GM23248 (cell line): ENCODE measurements at regions not wholly inside any gene's neighbourhood (a gene's known extent, or its start where the extent isn't known, plus 50 kb on each side); places are given as distances from the start of the nearest gene placed in this dataset.

Experiments used
- DNase-seq: peaks from one replicate; pipeline ENCODE4 v3.0.0-alpha.2; 2015
- H2AFZ ChIP-seq: fragments of 200-600 bp; sonication (generic); 2 replicates; pipeline ENCODE4 v1.6.1; 2016; ENCODE audit warnings: antibody characterized with exemption
- H3F3A ChIP-seq: fragments of 200-600 bp; sonication (generic); 2 replicates; pipeline ENCODE4 v1.6.1; 2016; ENCODE audit warnings: mild to moderate bottlenecking, antibody characterized with exemption, mixed run types; ENCODE audit not compliant: insufficient read depth
- H3K27ac ChIP-seq: fragments of 200-600 bp; sonication (generic); 2 replicates; pipeline ENCODE4 v1.5.1; 2016; ENCODE audit warnings: mild to moderate bottlenecking
- H3K27me3 ChIP-seq: fragments of 200-600 bp; sonication (generic); replicated peaks from 2 replicates; pipeline ENCODE4 v1.6.1; 2016; ENCODE audit warnings: mild to moderate bottlenecking; ENCODE audit not compliant: insufficient read depth
- H3K36me3 ChIP-seq: fragments of 200-600 bp; sonication (generic); 2 replicates; pipeline ENCODE4 v1.6.1; 2016; ENCODE audit warnings: low read depth, mild to moderate bottlenecking
- H3K4me1 ChIP-seq: fragments of 200-600 bp; sonication (generic); 2 replicates; pipeline ENCODE4 v1.6.1; 2016; ENCODE audit warnings: mild to moderate bottlenecking; ENCODE audit not compliant: insufficient read depth
- H3K4me2 ChIP-seq: fragments of 200-600 bp; sonication (generic); one replicate; pipeline ENCODE4 v1.6.1; 2016; ENCODE audit warnings: mild to moderate bottlenecking; ENCODE audit not compliant: unreplicated experiment
- H3K4me3 ChIP-seq: fragments of 200-600 bp; sonication (generic); 2 replicates; pipeline ENCODE4 v1.5.1; 2016; ENCODE audit warnings: mild to moderate bottlenecking
- H3K79me2 ChIP-seq: fragments of 200-600 bp; sonication (generic); 2 replicates; pipeline ENCODE4 v1.6.1; 2016; ENCODE audit warnings: mild to moderate bottlenecking; ENCODE audit not compliant: insufficient read depth
- H3K9ac ChIP-seq: fragments of 200-600 bp; sonication (generic); 2 replicates; pipeline ENCODE4 v1.6.1; 2016; ENCODE audit warnings: mild to moderate bottlenecking
- H3K9me2 ChIP-seq: fragments of 200-600 bp; sonication (generic); 2 replicates; pipeline ENCODE4 v1.6.1; 2016; ENCODE audit warnings: mixed run types, mild to moderate bottlenecking, moderate library complexity; ENCODE audit not compliant: insufficient read depth
- H3K9me3 ChIP-seq: fragments of 200-600 bp; sonication (generic); one replicate; pipeline ENCODE4 v1.6.1; 2017; ENCODE audit warnings: low read depth
- H4K20me1 ChIP-seq: fragments of 200-600 bp; sonication (generic); 2 replicates; pipeline ENCODE4 v1.6.0; 2016; ENCODE audit not compliant: insufficient read depth
- EZH2 ChIP-seq: fragments of 200-600 bp; sonication (generic); IDR thresholded peaks from 2 replicates; pipeline ENCODE4 v1.6.1; 2018; ENCODE audit warnings: antibody characterized with exemption, mild to moderate bottlenecking; ENCODE audit not compliant: insufficient read depth, poor library complexity, severe bottlenecking
- EZH2phosphoT487 ChIP-seq: fragments of 200-600 bp; sonication (generic); IDR thresholded peaks from 2 replicates; pipeline ENCODE4 v1.6.1; 2018; ENCODE audit warnings: antibody characterized with exemption, moderate library complexity, mild to moderate bottlenecking, low read depth; ENCODE audit not compliant: insufficient read depth
- WGBS, 2 experiments: methylation state at CpG; one replicate each; pipeline ENCODE4 v1.1.6; 2015 to 2017; ENCODE audit warnings: low lambda C conversion rate in 2 of 2, low coverage in 1 of 2; ENCODE audit errors: missing lambda C conversion rate in 2 of 2; 5-methylcytosine and 5-hydroxymethylcytosine counted together
- in situ Hi-C: fragments of 300-500 bp; cut with MboI; formaldehyde crosslinking; loops from 2 replicates; pipeline ENCODE4 v1.15.0; 2020

DNA sequence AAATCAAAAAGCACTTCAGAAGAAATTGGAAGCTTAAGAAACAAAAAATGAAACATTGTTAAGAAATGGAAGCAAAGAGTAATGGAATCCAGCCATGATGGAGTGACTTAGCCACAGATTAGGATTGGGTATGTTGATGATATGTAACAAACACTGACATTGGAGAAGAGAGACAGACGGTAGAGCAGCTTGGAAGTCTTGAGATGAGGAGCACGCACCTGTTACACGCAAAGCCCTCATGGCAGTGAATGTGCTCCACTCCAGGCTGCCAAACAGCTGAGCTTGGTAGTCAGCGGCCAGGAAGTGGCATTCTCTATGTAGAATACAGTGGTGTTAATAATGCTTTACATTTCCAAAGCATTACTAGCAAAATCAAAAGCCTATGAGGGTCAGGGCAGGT lies 56.9 kb upstream of the GPRIN3 start:
- in situ Hi-C loops: no loop called here
- 62% methylated on average over 4 of the region's 4 CpGs for WGBS, 2 experiments
- H3K9ac ChIP-seq: no peak overlapping the region
- H3K4me3 ChIP-seq: no peak overlapping the region
- no peak overlapping the region for H3K4me2 ChIP-seq
- H2AFZ ChIP-seq: no peak overlapping the region
- TF ChIP-seq EZH2: no peak
- TF ChIP-seq EZH2phosphoT487: no peak
- H3K27me3 ChIP-seq: peaks cover 7% of the 10 kb centered on the region
- H3K36me3 ChIP-seq: no peaks in the 10 kb centered on the region
- H3K79me2 ChIP-seq: no peaks in the 10 kb centered on the region
- H3K27ac ChIP-seq: no peak overlapping the region
- no peaks in the 10 kb centered on the region for H3K9me3 ChIP-seq
- H3F3A ChIP-seq: no peaks in the 10 kb centered on the region
- DNase-seq: no peak
- H4K20me1 ChIP-seq: no peaks in the 10 kb centered on the region
- H3K9me2 ChIP-seq: no peaks in the 10 kb centered on the region
- H3K4me1 ChIP-seq: no peaks in the 10 kb centered on the region

DNA sequence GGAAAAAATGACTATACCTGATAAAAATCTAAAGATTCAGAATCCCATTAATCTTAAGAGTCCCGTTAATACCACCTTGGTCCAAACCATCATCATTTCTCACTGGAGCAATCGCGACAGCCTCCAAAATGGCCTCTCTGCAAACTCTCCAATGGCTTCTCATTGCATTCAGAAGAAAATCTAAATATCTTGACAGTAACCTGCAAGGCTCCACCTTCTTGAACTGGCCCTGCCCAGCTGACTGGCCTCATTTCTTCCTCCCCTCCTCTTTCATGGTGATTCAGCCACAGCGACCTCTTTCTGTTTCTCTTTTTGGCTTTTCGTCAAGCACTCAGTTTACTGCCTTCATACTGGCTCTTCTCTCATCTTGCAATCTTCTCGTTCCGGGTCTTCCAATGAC lies 56.2 kb upstream of the GPRIN3 start:
- DNase-seq: no peak
- Histone ChIP-seq H3K27ac (no peak overlapping the region), H3K9me2 (no peaks in the 10 kb centered on the region), H3K36me3 (no peaks in the 10 kb centered on the region), H3K9ac (no peak overlapping the region), H3K4me2 (no peak overlapping the region), H3K27me3 (peaks cover 7% of the 10 kb centered on the region), H3K79me2 (no peaks in the 10 kb centered on the region), H2AFZ (no peak overlapping the region), H3K4me3 (no peak overlapping the region), H3F3A (no peaks in the 10 kb centered on the region), H3K4me1 (no peaks in the 10 kb centered on the region), H4K20me1 (no peaks in the 10 kb centered on the region), H3K9me3 (no peaks in the 10 kb centered on the region)
- TF ChIP-seq EZH2phosphoT487 (no peak), EZH2 (no peak)
- WGBS, 2 experiments: 67 to 78% methylated on average over 7 of the region's 7 CpGs
- in situ Hi-C loops: no loop called here

DNA sequence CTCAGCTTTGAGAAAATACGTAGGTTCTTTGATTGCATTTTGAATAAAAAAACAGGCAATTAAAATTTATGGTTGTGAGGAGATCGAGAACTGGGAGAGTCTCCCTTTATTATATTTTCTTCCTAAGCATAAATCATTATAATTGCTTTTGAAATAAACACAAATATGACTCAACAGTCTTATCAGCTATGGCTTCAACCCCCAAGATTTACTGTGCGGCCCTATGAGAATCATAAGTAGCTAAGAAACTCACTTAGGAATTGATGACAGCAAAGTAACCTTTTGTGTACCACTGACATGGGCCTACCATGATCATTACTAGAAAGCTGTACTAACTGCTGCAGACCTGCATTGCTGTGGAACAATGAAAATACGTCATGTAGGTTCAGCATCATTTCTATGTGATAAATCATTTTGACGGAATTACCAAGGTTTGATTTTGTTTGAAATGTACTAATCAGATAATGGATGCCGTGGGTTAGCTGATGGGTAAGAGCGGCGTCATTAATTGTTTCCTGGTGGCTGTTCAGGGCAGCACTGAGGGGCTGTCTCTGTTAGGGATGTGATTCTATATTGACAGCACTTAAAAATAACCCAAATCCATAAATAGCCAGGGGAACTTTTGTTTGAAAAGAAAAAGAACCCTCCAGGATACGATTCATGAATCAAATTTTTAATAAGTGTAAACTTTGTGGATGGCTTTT lies 51.5 kb upstream of the GPRIN3 start:
- H4K20me1 ChIP-seq: no peaks in the 10 kb centered on the region
- H3K9ac ChIP-seq: no peak overlapping the region
- no peaks in the 10 kb centered on the region for H3K79me2 ChIP-seq
- TF ChIP-seq EZH2phosphoT487 (no peak), EZH2 (no peak)
- H3K4me1 ChIP-seq: no peaks in the 10 kb centered on the region
- no peak for DNase-seq
- WGBS, 2 experiments: 43% methylated on average over 9 of the region's 9 CpGs
- no peak overlapping the region for H2AFZ ChIP-seq
- no peak overlapping the region for H3K4me2 ChIP-seq
- H3F3A ChIP-seq: no peaks in the 10 kb centered on the region
- peaks cover 7% of the 10 kb centered on the region for H3K27me3 ChIP-seq
- no peak overlapping the region for H3K4me3 ChIP-seq
- H3K36me3 ChIP-seq: no peaks in the 10 kb centered on the region
- H3K27ac ChIP-seq: no peak overlapping the region
- in situ Hi-C loops: no loop called here
- H3K9me3 ChIP-seq: no peaks in the 10 kb centered on the region
- H3K9me2 ChIP-seq: no peaks in the 10 kb centered on the region

GRCh38 chr4:89357787-89358186 lies 50.2 kb upstream of the GPRIN3 start:
- no peak overlapping the region for H2AFZ ChIP-seq
- no peaks in the 10 kb centered on the region for H3K36me3 ChIP-seq
- H3K4me1 ChIP-seq: no peaks in the 10 kb centered on the region
- H3K9ac ChIP-seq: no peak overlapping the region
- peaks cover 7% of the 10 kb centered on the region for H3K27me3 ChIP-seq
- no peak for TF ChIP-seq EZH2phosphoT487
- TF ChIP-seq EZH2: no peak
- DNase-seq: no peak
- in situ Hi-C loops: no loop called here
- no peak overlapping the region for H3K4me2 ChIP-seq
- H3K79me2 ChIP-seq: no peaks in the 10 kb centered on the region
- WGBS, 2 experiments: 20 to 21% methylated on average over 3 of the region's 3 CpGs
- H3F3A ChIP-seq: no peaks in the 10 kb centered on the region
- H3K27ac ChIP-seq: no peak overlapping the region
- no peaks in the 10 kb centered on the region for H3K9me3 ChIP-seq
- H3K9me2 ChIP-seq: no peaks in the 10 kb centered on the region
- H3K4me3 ChIP-seq: no peak overlapping the region
- H4K20me1 ChIP-seq: no peaks in the 10 kb centered on the region
